NAMALWA (cell line): ENCODE measurements at regions not wholly inside any gene's neighbourhood (a gene's known extent, or its start where the extent isn't known, plus 50 kb on each side); places are given as distances from the start of the nearest gene placed in this dataset.

ENCODE experiments used
- DNase-seq: peaks from one replicate; pipeline ENCODE4 v3.0.0-alpha.2; 2015; ENCODE audit warnings: low spot score

DNA sequence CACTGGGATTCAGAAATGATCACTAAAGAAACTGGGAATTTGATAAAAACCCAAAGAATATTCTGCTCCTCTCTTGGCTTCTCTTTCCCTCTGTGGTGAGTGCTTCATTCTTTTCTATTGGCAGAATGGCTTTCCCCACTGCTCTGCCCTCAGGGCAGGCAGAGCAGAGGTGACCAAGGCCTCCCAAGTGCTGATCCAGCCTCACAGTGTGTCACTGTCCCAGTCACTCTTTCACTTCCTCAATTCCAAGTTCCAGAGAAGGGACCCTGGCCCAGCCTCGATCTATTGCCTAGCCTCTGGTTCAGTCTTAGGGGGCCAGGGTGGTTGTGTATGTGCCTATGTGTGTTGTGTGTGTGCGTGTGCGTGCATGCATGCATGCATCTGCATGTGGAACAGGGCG lies 180.6 kb upstream of the TMTC4 start:
- DNase-seq = no peak

DNA sequence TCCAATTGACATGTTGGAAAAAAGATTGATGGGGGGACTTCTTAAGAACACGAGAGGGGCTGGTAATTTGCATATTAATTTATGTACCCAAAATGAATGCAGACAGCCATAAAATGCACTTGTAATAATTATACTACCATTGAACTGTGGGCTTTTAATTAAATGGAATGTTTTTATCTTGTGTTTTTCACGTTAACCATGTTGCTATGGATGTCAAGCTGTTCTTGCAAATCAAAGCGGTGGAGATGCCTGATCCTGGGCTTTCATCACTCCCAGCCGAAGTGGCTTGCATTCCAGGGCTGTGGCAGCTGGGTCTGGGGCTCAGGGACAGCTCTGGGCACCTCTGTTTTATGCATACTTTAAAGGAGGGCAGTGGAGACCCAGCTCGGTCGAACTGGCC lies 179.4 kb upstream of the TMTC4 start:
- no peak for DNase-seq

DNA sequence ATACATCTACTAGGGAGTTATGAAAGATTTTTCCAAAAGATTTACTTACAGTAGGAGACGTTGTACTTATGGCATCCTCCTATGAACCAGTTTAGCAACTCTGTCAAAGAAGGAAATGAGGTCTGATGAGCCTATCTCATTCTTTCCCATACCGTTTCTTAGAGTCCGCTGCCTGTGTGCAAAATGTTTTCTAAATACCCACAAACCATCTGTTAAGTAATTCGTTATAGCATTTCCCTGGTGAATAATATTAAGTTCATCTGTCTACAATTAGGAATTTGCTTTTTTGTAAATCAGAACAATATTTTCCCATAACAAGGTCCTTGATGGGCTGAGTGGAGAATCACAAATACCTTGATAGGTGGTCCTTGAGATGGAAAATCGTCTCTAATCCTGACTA lies 178.8 kb upstream of the TMTC4 start:
- no peak for DNase-seq

DNA sequence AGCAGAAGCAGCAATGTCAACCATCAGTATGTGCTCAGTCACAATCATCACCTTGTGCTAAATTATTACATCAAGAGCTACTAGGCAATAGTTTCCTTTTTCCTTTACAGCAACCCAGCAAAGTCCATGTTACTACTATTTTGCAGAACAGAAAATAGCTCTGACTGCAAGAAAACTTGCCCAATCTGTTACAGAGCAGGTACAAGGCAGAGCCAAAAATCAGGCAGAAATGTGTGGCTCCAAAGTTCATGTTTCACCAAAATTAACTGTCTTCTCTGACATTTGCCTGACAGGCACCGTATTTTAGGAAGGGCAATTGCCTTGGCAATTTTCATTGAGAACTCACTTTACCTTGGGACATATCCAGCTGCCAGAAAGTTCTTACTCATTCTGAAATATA lies 177.6 kb upstream of the TMTC4 start:
- no peak for DNase-seq

DNA sequence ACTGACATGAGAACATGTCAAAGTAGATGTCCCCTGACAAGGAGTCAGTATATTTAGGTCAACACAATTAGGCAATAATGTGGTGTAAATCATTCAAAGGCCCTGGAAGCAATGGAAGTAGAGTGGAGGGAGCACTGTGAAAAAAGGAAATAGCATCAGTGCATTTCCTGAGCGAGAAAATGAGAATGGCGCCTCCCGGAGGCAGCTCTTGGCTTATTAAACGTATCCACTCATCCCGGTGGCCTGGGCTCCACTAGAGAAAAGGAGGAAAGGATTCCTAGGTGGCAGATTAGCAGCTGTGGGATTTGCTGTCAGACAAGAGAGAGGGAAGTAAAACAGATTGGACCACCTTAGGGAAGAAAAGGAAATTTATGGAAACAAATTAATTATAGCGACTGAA lies 173.7 kb upstream of the TMTC4 start:
- DNase-seq = no peak

DNA sequence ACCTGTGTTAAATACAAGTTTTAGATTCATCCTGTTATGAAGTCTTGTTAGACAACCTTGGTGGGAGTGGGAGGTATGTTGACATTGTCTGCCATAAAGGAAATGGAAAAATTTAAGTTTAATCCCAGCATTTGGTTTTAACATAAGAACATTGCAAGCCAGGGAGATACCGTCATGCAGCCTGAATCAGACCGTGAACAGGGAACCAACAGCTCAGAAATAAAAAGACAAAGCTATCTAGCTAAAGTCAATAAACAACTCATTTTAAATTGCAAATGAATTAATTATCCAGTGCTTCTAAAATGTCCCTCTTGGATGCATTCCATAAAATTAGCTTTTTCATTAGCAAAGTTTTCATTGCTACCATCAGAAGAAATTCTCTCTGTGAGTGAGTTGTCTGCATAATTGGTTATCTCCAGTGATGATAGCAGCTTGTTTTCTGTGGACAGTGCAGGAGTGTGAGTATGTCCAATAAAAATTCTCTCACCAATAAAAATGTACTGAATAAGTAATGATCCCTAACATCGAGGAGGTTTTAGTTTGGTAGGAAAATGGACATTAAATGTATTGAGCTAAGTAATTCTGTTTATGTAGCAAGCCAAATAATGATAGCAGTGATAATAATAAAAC lies 170.6 kb upstream of the TMTC4 start:
- no peak for DNase-seq

DNA sequence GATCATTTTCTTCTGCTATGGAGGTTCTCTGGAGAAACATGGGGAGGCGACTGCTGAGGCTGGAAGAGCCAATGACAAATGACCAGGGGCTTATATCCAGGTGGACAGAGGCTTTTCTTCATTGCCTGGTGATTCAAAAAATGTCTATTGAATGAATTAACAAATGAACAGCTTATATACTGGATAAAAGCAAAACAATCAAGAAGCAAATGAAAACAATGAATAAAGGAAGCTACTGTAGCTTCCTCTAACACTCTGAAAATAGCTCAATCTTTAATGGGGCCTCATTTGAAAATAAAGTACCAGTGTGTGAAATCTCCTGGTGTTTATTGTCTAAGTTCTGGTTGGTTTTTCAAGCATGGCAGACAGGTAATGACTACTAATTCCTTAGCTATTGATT lies 167.5 kb upstream of the TMTC4 start:
- DNase-seq = no peak

DNA sequence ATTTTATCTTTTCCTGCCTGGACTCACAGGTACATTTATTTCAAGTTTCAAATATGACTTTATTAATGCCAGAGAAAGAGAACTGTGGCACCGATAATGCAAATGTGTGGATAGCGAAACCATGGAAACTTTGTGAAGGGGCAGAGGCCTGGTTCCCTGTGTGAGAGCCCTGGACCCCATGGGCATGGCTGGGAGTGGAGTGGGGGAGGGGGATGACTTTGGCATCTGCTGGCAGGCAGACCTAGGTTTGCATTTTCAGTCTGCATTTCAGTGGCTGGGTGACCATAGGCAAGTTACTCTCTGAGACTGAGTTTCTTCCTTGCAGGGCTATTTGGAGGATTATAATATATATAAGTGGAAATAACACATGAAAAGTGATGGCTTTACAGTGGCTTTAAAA lies 163.8 kb upstream of the TMTC4 start:
- no peak for DNase-seq

DNA sequence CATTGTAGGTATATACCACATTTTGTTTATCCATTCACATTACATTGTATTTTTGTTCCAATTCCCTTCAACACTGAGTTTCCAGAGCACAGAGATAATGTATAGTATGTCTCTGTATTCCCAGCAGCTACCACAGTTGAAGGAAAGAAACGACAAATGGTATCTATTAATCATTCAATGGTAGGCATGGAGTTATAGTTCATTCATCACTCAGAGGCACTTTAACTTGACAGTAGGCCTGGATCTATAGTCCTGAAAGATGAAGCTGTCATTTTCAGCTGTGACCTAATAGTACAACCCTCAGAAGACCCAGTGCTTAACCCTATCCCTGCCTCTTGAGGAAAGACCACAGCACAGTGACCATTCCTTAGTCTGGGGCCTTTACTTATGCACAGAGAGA lies 163.0 kb upstream of the TMTC4 start:
- no peak for DNase-seq

DNA sequence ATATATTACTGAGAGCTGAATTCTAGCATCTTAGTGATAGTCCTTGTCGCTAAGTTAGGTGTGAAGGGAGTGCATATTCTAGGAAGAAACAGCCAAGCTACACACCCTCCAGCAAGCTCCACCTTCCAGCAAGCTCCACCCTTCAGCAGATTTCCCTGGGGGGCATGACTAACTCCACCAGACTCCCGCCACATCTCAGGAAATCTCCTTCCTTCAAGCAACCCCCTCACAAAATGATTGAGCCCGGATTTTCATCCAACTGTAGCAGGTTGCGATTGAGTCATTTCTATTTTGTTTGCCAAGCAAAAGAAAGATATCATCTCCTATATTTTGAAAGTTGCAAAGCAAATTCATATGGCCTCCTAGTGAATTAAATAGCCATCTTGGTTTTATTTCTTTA lies 162.1 kb upstream of the TMTC4 start:
- DNase-seq = no peak

DNA sequence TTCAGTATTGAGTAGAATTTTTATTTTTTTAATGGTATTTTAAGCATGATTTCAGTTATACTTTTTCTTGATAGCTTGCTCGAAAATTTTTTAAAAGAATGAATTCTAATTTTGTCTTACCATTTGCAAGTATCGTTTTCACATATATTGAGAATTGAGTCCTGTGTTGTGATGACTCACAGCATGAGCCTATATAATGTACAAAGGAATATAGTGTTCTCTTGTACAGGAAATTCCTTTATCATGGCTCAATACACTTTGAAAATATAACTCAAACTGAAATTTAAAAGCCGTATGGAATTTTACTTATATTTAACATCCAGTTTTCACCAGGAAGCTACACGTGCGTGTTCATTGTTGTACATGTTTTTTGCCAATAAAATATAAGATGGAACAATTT lies 161.1 kb upstream of the TMTC4 start:
- DNase-seq = no peak

DNA sequence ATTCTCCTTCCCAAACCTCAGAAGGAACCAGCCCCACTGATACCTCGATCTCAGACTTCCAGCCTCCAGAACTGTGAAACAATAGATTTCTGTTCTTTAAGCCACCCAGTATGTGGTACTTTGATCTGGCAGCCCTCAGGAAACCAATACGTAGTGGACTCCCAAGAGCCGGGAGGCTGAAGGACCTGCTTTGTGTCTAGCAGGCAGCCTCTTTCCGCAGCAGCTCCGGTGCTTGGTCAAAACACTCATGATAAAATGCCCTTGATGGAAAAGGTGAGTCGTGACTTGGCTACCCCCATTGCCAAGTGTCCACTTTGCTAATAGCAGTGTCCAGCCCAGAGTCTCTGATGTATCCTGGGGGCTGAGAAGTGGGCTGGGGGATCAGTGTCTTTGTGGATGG lies 158.8 kb upstream of the TMTC4 start:
- no peak for DNase-seq

DNA sequence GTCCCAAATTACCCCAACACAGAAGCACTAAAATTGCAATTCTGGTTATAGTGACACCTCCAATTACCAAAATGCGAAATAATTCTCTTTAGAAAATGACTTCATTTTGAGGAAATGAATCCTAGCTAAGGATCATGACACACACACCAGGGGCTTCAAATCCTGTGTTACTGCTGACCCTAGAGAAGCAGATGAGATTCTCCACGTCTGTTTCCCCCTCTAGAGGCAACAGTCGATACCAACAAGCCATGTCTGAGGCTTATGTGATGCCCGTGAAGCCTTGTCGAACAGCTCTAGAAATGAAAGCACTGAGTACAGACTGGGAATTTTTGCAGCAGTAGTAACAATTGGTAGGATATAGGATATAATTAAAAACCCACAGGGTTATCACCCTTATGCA lies 153.6 kb upstream of the TMTC4 start:
- peak; percentile 20 for DNase-seq

DNA sequence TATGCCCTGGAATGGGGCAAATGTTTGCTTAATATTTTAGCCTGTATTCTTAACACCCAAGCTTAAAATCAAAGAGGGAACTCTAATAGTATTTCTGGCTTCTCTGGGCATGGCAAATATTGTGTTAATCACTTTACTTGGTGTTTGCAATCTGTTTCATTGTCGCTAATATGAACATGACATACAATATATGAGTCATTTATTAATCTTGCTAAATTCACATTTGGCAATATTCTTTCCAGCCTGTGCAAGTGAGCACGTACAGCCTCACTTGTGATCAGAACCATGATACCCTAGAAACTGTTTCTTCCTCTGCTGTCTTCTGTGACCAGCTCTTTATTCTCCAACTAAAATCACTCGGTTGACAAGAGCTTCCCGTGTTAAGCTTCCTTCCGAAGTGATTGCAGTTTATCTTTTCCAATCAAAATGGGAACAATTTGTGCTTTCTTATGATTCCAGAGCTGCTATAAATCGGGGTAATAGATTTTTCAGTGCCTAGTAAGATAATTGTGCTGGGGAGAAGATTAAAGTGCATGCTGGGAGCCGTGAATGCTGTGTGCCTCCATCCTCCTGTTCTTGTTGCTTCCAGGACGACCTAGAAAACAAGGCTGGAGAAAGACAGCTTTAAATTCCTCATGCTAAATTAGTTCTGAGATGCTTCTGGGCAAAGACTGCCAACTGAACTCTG lies 153.0 kb upstream of the TMTC4 start:
- DNase-seq = no peak

DNA sequence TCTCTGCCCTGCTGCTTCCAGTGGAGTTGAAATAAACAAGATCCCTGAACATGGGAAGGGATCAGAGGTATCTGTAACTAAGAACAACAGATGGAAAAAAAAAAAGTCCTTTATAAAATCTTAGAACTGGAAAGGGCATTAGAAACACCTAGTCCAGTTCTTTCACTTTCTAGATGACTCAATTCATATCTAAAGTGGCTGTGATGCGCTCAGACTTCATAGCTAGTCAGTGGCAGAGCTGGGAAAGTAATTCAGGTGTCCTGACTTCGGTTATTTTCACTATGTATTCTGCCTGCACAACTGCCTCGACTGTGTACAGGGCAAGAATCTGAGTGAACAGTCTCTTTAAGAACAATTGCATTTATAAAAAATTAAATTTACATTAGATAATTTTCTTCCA lies 151.8 kb upstream of the TMTC4 start:
- peak; percentile 20 for DNase-seq

DNA sequence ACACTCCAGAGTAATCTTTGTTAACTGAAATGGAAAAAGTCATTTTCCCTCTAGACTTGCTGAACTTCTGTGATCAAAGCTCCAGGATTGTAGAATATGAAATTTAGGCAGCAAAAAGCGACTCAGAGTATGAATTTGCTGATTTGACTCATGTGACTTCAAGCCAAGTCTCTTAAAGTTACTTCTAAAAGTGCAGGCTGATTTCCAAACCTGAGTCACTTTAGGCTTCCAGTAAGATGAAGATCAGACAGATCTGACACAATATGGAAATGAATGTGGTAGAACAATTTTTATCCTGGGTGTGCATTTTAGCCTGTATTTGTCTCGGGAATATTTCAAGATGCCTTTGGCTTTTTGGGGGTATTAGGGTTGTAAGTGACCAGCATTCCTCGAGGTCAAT lies 151.0 kb upstream of the TMTC4 start:
- DNase-seq = no peak

DNA sequence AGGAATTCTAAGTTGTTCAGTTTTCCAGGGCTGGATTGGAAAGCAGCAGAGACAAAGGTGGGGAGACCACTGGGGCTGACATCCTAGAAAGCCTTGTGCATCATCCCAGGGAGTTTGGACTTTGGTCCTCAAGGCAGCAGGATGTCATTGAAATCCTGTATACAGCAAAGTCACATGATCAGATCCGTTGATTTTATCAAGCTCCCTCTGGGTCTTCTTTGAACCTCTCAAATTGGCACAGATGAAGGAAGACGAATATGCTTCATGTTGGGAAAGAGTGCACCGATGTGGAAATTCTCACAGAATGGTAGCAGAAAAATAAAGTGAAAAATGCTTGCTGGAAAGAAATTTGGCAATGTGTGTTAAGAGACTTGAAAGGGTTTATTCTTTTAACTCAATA lies 149.8 kb upstream of the TMTC4 start:
- DNase-seq = no peak

DNA sequence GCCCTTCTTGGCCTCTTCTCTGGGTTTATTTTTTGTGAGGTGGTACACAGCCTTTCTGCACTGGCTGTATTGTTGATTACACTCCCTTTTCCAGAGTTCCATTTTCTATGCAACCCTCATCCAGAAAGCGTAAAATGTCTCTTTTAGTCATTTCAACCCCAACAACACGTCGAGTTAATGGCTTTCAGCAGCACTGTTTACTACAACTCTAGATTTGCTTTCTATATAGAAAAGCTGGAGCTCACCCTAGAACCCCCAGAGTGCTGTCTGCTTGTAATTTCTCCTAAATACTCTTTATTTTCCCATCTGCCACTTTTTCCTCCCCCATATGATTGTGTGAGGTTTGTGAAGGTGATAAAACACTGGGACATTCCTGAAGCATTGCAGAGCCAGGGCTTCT lies 148.9 kb upstream of the TMTC4 start:
- no peak for DNase-seq

DNA sequence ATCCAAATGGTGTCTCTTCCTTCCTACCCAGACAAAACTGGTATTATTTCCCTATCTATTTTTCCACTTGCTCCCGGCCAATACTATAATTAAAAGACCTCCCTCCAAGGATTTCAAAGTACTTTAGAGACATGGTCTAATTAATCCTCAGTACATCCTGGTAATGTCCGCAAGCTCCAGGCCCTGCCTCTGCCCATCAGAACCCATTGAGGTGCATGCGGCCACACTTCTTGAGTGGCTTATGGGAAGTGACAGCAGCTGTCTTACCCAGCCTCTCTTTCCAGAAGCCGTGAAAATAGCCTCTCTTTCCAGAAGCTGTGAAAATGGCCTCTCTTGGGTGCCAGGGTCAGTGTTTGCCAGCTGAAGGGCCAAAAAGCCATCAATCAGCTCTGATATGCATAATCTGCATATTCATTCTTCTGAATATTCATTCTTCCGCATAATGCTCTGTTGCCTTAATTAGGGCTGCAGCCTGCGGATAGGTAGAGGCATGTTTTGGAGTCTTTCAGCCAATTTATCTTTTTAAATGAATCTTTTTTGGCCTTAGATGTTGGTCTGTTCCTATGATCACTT lies 148.4 kb upstream of the TMTC4 start:
- DNase-seq = no peak

DNA sequence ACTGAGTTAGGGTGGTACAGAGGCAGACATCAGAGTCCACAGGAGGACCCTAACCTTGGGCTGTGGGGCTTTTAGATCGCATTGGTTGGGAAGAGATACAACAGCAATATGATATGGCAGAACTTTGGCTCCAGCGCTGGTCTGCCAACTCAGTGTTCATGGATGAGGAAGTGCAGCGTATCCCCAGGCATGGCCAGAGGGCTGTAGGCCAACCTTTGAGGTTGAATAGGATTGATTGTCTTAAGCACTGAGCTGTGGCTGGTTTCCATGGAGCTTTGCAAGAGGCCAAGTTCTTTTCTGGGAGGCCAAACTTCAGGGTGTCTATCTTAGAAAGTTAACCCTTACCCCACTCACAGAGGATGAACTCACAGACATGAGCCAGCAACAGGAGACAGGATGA lies 144.1 kb upstream of the TMTC4 start:
- no peak for DNase-seq

DNA sequence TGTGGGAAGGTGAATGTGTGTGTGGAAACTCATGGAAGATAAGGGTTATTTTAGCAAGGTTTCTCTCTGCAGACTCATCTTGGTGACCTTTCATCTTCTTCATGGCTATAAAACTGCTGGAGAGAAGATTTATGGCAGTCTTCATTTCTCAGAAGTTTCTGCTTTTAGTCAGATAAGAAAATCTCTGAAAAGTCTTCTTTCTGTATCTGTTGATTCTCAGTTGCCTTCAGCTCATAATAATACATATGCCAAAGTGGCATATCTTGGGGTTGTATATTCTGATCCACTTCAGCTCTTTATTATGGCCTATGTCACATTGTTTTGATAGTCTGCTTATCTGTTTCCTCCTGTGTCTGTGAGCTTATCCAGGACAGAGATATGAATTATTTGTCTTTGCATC lies 143.3 kb upstream of the TMTC4 start:
- DNase-seq = no peak

DNA sequence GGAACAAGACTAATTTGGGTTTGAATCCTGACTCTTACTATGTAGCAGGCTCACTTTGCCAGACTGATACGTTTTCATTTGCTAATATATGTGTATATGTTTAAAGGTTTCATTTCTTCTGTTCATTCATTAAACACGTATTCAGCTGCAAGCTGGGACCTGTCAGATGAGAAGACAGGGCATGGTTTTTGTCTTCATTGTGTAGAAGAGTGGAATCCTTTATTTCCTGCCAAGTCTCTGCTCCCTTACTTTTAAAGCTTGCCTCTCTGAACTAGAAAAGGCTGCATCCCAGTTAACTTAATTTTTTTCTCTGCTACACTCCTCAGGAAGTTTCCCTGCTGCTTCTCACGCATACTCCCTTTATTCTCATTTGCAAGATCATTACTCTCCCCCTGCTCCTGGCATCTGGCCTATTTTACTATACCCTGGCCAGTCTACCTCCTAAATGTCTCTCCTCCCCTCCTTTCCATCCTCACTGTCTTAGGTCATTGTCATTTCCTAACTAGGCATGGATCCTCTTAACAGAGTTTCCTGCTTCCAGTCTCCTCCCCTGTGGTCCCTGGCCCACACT lies 141.0 kb upstream of the TMTC4 start:
- DNase-seq = no peak

DNA sequence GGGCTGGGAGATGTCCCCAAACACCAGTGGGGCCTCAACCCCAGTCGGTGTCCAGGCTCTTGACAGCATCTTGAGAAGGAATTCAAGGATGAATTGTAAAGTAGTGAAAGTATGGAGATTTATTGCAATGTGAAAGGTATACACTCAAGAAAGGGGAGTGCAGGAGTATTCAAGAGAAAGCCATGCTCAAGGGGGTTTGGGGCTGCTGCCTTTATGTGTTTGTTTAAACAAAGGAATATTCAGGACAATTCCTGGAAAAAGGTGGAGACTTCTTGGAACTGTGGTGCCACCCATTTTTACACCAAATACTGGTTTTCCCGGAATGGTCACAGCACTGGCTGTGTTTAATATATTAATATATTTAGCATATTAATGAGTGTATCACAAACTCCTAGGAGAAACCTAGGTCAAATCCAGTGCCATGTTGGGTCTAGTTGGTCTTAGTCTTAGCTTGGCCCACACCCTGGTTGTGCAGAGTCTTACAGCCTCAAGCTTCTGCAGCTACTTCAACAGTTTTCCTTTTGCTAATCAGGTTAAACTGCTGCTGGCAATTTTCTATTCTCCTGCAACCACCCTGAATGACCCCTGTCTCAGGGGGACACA lies 138.5 kb upstream of the TMTC4 start:
- no peak for DNase-seq
